ENCODE measurements at regions not wholly inside any gene's neighbourhood (a gene's known extent, or its start where the extent isn't known, plus 50 kb on each side); places are given as distances from the start of the nearest gene placed in this dataset.

DNA sequence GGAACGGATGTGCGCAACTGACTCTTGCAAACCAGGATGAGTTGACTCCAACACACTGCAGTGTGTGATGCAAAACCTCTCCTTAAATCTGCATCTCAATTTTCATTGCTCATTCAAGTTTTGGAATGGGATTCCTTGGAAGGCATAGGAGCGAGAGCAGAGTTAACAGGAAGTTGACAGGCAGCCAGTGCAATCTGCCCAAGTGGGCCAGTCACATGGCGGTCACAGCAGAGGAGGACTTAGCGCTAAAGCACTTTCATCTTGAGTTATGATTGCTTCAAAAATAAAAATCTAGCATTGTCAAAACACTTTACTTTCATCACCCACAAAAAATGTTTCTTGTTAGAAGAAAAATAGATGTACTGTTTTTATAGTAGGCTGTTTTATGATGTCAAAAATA is 439.0 kb downstream of the FBXO15 start:
- WGBS, 2 donors, result 86% methylated on average over 5 of the region's 5 CpGs
- intact Hi-C loops (cut with DNase I; ENCODE audit: low total_unique reads), result no loop called here
- no peak for DNase-seq (ENCODE audit: low spot score in 2 of 2)
- no peak for TF ChIP-seq POLR2A (IDR thresholded peaks at IDR 0.05)
- TF ChIP-seq, protein P1, sequence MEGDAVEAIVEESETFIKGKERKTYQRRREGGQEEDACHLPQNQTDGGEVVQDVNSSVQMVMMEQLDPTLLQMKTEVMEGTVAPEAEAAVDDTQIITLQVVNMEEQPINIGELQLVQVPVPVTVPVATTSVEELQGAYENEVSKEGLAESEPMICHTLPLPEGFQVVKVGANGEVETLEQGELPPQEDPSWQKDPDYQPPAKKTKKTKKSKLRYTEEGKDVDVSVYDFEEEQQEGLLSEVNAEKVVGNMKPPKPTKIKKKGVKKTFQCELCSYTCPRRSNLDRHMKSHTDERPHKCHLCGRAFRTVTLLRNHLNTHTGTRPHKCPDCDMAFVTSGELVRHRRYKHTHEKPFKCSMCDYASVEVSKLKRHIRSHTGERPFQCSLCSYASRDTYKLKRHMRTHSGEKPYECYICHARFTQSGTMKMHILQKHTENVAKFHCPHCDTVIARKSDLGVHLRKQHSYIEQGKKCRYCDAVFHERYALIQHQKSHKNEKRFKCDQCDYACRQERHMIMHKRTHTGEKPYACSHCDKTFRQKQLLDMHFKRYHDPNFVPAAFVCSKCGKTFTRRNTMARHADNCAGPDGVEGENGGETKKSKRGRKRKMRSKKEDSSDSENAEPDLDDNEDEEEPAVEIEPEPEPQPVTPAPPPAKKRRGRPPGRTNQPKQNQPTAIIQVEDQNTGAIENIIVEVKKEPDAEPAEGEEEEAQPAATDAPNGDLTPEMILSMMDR (IDR thresholded peaks at IDR 0.05), result no peak
- H3K4me3 ChIP-seq (ENCODE audit: low read depth, poor library complexity, severe bottlenecking), result no peak overlapping the region

DNA sequence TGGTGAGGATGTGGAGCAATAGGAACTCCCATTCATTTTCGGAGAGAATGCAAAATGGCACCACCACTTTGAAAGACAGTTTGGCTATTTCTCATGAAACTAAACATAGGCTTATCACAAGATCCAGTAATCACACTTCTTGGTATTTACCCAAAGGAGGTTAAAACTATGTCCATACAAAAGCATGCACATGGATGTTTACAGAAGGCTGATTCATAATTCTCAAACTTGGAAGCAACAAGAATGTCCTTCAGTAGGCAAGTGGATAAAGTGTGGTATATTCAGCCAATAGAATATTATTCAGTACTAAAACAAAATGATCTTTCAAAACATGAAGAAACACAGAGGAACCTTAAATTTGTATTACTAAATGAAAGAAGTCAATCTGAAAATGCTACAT is 440.6 kb downstream of the FBXO15 start:
- no peak for DNase-seq (ENCODE audit: low spot score in 2 of 2)
- intact Hi-C loops (cut with DNase I; ENCODE audit: low total_unique reads), result no loop called here
- 88 to 94% methylated on average over 1 of the region's 1 CpG for WGBS, 2 donors
- no peak overlapping the region for H3K4me3 ChIP-seq (ENCODE audit: low read depth, poor library complexity, severe bottlenecking)
- no peak for TF ChIP-seq POLR2A (IDR thresholded peaks at IDR 0.05)
- TF ChIP-seq, protein P1 (IDR thresholded peaks at IDR 0.05), result no peak

- H3K4me3 ChIP-seq (ENCODE audit: low read depth, poor library complexity, severe bottlenecking), result no peak overlapping the region
- WGBS, 2 donors, result 72 to 76% methylated on average over 4 of the region's 4 CpGs
- TF ChIP-seq POLR2A (IDR thresholded peaks at IDR 0.05), result no peak
- TF ChIP-seq, protein P1 (IDR thresholded peaks at IDR 0.05), result no peak
- DNase-seq (ENCODE audit: low spot score in 2 of 2), result no peak
- intact Hi-C loops (cut with DNase I; ENCODE audit: low total_unique reads), result no loop called here
These were observed 450.3 kb downstream of the FBXO15 start for GRCh38 chr18:73697353-73697752.

GRCh38 chr18:73696698-73697097 is 450.9 kb downstream of the FBXO15 start:
- WGBS, 2 donors, result 30 to 48% methylated on average over 1 of the region's 1 CpG
- intact Hi-C loops (cut with DNase I; ENCODE audit: low total_unique reads), result no loop called here
- no peak overlapping the region for H3K4me3 ChIP-seq (ENCODE audit: low read depth, poor library complexity, severe bottlenecking)
- TF ChIP-seq POLR2A (IDR thresholded peaks at IDR 0.05), result no peak
- TF ChIP-seq, protein P1 (IDR thresholded peaks at IDR 0.05), result no peak
- DNase-seq (ENCODE audit: low spot score in 2 of 2), result no peak

DNA sequence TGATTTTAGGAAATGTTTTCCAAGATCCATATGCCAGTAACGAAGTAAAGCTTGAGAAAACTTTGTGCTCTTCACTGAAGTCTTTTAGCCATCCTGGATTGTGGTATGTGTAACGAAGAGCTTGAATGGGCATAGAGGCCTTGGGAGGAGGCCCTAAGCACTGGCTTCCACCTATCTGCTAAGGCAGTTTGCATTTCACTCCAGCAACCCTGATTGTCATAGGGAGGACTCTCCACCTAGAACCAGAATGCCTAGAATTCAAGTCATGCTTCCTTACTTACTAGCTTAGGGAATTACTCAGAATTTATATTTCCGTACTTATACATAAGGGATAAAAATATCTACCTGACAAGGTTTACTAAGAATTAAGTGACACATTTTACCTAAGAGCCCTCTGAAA is 451.5 kb downstream of the FBXO15 start:
- TF ChIP-seq POLR2A (IDR thresholded peaks at IDR 0.05), result no peak
- TF ChIP-seq, protein P1 (IDR thresholded peaks at IDR 0.05), result no peak
- DNase-seq (ENCODE audit: low spot score in 2 of 2), result no peak
- intact Hi-C loops (cut with DNase I; ENCODE audit: low total_unique reads), result no loop called here
- no peak overlapping the region for H3K4me3 ChIP-seq (ENCODE audit: low read depth, poor library complexity, severe bottlenecking)
- 85 to 92% methylated on average over 3 of the region's 3 CpGs for WGBS, 2 donors

DNA sequence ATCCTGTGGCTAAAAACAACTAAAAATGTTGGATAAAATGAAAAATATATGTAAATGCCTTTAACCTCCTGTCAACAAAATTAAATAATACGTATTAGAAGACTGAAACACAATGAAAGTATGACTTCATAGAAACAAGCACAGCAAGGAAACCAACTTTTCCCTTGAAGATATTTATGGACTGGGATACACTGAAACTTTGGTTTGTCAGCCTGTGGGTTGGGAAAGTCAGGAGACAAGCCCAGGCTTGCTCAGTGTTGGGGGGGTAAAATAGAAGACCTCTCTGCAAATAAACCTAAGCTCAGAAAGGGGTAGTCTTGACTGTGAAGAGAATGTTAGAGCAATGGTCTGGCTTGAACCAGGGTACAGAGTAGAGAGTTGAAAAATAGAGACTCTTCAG is 454.5 kb downstream of the FBXO15 start:
- intact Hi-C loops (cut with DNase I; ENCODE audit: low total_unique reads), result no loop called here
- no peak for TF ChIP-seq POLR2A (IDR thresholded peaks at IDR 0.05)
- TF ChIP-seq, protein P1 (IDR thresholded peaks at IDR 0.05), result no peak
- no peak overlapping the region for H3K4me3 ChIP-seq (ENCODE audit: low read depth, poor library complexity, severe bottlenecking)
- DNase-seq (ENCODE audit: low spot score in 2 of 2), result no peak
- 52 to 88% methylated on average over 1 of the region's 1 CpG for WGBS, 2 donors
